GM18907 (cell line): ENCODE measurements at regions not wholly inside any gene's neighbourhood (a gene's known extent, or its start where the extent isn't known, plus 50 kb on each side); places are given as distances from the start of the nearest gene placed in this dataset.
"Not testable (repeated sequence)": the region's sequence is repeated elsewhere in the genome, so short reads cannot be mapped to it uniquely, and the experiment has no call there.

Source experiments
- ATAC-seq: cut with Tn5 transposase; IDR thresholded peaks from one replicate; pipeline ENCODE4 v1.9.1; 2021; ENCODE audit warnings: mild to moderate bottlenecking, moderate library complexity; ENCODE audit not compliant: unreplicated experiment

DNA sequence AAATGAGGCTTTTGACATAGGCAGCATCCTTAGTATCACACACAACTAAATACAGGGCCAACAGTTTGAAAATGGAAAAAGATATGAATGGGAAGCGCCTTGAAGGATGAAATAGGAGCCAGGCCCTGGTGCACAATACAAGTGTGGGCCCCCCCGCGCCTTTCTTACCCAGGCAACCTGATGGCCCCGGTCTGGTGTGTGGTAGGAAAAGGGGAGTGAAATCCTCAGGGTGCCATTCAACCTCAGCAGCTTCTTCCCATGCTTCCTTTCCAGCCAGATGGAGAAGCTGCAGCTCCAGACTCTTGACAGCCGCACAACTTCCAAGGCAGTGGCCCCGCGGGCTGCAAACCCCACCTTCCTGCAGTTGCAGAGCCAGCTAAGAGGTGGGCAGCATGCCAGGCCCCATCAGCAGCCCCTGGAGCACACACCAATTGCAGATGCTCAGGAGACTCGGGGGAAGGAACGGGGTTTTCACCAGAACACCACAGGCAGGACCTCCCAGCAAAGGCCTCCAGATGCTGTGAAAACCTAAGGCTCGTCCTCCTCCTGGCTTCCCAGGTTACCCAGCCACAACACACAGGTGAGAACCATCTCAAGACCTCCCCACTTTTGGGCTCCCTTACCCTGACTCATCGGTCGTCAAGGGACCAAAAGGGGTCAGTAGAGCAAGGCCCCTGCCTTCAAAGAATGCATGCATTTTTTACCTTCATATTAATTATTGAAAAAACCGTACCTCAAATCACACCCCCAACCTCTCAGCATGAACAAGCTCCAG is 101.6 kb downstream of the CPN2 start:
- ATAC-seq = no peak

DNA sequence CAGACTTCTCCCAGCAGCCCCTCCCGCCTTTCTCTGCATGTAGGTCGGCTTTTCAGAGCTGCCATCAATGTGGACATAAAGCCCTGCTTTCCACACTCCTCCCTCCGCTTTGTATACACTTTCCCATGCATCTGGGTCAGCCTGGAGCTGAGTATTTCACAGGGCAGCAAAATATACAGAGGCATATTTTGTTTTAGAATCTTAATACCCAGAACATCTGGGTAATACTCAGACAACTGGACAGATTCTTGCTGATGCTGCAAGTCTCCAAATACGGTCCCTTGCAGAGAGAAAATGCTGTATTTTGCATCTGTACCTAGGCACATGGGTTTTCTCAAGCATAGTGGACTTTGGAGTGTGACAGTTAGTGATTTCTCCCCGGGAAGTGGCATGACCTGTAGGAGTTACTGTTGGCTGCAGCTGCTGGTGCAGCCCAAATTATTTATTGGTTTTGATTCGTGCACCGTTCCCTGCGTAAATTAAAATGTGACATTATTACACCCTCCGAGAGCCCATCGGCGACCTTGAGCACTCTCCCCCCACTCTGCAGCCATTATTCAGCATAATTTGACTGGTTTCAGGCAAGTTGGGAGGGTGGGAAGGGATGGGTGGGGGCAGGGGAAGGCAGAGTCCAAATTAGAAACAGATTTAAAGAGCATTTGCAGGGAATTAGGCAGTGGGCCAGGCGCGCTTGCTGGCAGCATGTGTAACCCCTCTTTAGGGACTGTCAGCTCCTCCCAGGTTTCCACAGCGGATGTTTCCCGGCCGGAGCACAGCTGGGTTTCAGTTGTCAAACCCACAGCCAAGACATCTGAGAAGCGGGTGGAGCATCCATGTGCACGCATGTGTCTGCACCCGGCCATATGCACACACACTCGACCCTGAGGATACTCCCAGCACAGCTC is 100.8 kb downstream of the CPN2 start:
- no peak for ATAC-seq

DNA sequence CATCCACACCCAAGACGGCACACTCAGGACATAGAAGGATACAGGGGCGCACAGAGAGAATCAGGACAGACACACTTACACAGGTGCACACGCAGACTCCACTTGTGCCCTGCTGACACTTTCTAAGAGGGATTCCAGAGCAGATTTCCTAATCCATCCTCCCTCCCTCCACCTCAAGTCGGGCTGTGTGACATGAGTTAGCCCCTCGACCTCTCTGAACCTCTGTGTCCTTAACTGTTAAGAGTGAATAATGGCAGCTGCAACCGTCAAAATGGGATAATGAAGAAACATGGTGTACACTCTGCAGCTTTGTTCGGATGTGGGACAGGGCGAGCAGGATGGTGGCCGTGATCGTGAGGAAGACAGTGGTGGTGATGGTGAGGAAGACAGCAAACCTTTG is 100.1 kb downstream of the CPN2 start:
- ATAC-seq = no peak

GRCh38 chr3:194251461-194251860 is 99.7 kb downstream of the CPN2 start:
- no peak for ATAC-seq

DNA sequence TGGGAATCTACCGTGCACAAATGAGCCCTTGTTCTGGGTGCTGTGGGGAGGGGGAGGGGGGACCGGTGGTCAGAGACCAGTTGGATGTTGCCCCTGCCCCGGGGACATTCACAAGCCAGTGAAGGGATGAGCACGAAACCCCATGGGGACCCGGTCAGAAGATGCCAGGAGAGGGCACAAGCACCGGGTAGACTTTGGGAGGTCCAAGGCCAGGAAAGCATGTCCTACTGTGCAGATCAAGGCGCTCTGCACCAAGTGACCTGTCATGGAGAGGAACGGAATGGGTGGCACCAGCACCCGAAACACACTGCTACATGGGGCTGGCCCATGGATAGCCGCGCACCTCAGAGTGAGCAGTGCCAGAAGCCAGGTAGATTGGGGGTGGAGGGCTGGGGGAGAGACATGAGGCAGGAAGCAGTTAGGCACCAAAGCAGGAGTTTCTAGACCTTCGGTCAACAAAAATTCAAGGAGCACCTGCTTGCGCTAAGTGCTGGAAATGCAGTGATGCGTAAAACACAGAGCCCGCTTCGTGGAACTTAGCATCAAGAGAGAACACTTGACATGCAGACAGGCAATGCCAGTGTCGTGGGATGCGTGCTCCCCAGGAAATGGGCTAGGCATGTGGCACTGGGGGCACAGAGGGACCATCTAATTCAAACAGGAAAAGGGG is 99.1 kb downstream of the CPN2 start:
- ATAC-seq = no peak

GRCh38 chr3:194253270-194253669 is 97.9 kb downstream of the CPN2 start:
- ATAC-seq = no peak

- no peak for ATAC-seq
Observed at GRCh38 chr3:194254040-194254439, 97.1 kb downstream of the CPN2 start.

DNA sequence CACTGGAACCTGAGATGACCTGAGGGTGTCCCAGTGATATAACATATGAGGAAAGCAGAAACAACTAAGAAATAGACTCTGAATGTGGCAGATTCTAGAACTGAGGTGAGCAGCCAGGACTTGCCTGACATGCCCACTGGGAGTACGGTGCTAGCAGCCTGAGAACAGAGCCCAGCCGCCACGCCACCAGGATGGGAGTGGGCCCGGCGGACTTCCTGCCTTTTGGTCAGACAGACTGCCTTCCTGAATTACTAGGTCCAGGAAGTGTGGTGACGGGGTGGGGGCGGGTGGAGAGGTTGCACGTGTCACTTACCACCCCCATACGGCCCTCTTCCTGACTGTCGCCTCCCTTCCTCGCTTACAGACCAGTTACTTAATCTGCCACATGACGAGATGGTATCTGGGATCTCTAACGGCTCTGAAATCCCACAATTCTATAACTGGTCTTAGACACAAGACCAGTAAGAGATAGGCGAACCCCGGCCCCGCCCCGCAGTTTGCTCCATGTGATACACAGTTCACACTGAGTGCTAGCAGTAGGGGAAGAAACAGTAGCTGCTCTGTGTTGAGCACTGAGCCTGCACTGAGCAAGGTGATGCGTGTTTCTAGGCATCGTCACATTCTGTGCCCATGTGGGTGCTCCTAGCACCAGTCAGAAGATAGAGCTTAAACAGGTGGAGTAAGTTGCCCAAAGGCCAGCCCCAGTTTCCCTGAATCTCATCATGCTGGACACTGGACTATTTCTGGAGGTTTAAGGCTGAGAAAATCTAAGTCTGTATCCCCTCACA is 95.7 kb downstream of the CPN2 start:
- ATAC-seq = peak; percentile 74

DNA sequence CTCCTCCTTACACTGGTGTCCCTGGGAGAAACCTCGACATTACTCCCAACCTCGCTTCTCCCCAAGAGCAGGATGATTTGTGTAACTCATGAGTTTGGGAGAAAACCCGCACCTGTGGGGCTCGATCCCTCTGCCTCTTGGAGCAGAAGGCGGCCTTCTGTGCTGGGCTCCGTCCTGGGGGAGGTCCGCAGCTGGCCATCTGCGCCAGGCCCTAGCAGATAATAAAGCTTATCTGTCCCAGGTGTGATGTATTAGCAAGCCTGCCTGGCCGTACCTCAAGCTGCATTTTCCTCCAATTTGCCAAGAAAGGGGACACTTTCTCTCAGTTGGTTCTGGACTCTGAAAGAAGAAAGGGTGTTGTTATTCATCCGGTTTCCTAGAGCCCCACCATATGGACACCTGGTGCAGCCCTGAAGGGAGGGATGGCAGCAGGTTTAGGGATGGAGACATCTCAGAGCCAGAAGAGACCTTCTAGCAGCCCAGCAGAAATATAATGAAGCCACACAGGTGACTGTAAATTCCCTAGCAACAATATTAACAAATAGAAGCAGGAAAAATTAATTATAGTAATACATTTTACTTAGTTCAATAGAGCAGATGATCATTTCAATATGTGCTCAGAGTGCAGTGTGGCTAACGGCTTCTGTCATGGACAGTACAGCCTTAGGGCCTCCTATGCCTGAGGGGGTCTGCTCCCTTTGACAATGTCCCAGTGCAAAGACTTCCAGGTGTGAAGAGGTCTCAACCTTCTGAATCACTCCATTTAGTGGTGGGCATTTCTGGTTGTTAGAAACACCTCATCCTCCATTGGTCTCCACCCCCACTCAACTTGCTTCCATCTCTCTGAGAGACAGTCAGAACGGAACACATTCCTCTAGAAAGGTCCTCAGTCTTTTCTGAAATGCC is 94.8 kb downstream of the CPN2 start:
- ATAC-seq = no peak

GRCh38 chr3:194257151-194257621 is 93.9 kb downstream of the CPN2 start:
- ATAC-seq = no peak

GRCh38 chr3:194257916-194258668 is 93.0 kb downstream of the CPN2 start:
- ATAC-seq = no peak

DNA sequence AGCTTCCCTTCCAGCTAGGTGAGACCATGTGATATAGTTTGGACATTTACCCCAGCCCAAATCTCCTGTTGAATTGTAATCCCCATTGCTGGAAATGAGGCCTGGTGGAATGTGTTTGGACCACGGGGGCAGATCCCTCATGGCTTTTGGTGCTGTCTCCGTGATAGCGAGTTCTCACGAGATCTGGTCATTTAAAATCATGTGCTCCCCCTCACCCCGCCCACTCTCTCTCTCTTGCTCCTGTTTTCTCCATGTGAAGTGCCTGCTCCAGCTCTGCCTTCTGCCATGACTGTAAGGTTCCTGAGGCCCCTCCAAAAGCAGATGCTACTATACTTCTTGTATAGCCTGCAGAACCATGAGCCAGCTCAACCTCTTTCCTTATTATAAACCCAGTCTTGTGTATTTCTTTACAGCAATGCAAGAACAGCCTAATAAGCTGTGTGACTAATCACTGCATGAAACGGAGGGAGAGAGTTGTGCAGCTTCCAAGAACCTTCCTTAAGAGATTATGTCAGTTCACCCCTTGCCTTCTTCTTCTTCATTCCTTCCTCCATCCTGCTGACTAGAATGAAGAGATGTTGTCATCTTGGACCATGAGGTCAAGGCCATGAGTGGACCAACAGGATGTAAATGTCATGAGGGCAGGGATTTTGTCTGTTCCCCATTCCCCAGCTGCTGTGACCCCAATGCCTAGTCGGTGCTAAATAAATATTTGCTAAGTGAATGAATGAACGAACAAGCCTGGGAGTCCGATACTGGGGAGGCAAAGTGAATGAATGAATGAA is 91.0 kb downstream of the CPN2 start:
- ATAC-seq = no peak

DNA sequence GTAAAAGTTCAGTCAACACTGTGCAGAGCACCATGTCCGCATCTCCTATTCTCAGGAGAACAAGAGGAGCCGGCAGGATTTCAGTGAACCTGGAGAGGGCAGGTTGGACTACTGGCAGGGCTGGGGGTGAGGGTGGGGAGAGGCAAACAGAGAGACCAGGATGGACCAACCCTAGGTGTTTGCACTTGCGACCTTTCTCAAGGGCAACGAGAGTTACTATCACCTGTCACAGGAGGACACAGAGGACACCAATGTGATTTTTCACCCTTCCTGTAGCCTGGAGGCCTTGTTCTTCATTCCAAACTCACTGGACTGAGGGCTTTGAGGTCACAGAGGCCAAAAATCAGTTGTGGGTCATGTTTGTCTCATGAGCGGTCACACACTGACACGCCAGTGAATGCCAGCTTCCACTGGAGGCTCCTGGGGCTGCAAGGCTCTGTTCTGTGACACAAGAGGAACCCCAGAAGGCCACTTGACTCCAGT is 89.5 kb downstream of the CPN2 start:
- no peak for ATAC-seq

DNA sequence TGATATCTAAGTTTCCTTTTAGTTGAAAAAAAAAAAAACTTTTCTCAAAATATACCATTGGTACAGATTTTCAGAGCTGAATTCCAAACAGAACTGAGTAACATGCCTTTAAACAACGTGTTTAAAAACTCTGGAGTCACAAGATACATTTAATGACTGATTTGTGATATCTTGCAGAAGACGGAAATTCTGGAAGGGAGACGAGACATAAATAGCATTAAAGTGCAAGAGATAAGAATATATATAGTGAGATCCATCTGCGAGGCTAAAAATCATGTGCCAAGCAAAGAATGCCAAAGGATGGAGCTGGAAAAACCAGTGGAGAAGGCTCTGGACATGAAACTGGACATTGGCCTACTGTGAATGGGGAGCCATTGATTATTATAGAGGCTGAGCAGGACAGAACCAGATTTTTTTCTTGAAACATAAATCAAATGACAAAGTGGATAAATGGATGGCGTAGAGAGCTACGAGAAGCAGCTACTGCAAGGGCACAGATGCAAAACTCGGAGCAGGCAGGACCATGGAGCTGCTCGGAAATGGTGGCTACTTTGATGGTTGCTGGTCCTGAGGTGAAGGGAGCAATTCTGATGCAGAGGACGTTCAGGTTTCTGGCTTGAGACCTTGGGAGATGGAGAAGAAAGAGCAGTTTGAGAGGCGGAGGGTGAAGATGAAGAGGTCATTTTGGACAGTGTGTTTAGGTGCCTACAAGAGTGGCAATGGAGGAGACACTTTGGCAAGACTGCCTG is 88.8 kb downstream of the CPN2 start:
- ATAC-seq = no peak

- no peak for ATAC-seq
Observed at GRCh38 chr3:194262925-194263305, 88.2 kb downstream of the CPN2 start.

- not testable (repeated sequence) for ATAC-seq
Observed at GRCh38 chr3:194264631-194265504, 86.3 kb downstream of the CPN2 start.
